Glomerular visceral epithelial cell (primary cell): ENCODE measurements at regions not wholly inside any gene's neighbourhood (a gene's known extent, or its start where the extent isn't known, plus 50 kb on each side); places are given as distances from the start of the nearest gene placed in this dataset.
"Not testable (repeated sequence)": the region's sequence is repeated elsewhere in the genome, so short reads cannot be mapped to it uniquely, and the experiment has no call there.

ENCODE experiments used
- DNase-seq: peaks from one replicate; pipeline ENCODE4 v3.0.0-alpha.2; 2016; ENCODE audit errors: extremely low spot score

DNA sequence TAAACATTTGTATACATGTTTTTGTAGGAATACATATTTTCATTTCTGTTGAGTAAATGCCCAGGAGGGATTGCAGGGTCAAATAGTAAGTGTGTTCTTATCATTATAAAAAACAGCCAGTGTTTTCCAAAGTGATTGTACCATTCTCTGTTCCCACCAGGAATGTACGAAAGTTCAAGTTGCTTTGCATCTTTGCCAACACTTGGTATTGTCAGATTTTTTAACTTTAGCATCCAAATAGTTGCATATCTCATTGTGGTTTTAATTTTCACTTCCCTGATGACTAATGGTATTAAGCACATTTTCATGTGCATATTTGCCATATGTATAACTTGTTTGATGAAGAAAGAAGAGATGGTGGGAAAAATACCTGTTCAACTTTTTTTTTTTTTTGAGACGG lies 213.9 kb downstream of the ZNF365 start:
- no peak for DNase-seq

DNA sequence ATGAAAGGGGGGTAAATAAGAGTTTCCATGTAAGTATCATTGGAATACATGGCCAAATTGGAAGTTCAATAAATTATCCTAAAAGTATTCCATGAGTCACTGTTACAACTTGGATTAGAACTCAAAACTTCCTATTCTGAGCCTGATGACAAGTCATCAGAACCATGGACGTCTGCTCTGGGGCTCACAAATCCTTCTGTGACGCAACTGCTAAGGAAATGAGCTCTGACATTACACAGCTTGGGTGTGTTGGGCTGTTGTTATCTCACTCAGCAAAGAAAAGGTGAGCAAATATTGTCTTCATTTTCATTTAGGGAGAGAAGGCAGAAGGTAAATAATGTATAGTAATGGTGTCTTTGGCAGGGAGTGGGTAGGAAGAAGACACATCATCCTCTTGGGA lies 214.8 kb upstream of the ADO start:
- no peak for DNase-seq

DNA sequence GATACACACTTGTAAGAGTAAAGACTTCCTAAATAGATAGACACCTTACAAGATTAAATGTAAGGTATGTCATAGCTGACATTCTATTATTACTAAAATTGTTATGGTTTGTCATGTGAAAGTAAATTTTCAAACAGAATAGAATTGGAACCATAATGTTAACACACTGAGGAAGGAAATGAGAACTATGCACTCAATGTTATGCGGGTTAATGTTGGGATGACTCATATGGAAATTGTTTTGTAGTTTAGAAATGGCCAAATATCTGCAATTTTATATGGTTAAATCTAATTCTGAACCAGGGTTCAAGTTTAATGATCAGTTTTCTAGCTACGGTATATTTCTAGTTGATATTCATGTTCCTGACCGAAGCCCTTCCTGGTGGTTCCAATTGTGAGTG lies 214.2 kb upstream of the ADO start:
- no peak for DNase-seq

DNA sequence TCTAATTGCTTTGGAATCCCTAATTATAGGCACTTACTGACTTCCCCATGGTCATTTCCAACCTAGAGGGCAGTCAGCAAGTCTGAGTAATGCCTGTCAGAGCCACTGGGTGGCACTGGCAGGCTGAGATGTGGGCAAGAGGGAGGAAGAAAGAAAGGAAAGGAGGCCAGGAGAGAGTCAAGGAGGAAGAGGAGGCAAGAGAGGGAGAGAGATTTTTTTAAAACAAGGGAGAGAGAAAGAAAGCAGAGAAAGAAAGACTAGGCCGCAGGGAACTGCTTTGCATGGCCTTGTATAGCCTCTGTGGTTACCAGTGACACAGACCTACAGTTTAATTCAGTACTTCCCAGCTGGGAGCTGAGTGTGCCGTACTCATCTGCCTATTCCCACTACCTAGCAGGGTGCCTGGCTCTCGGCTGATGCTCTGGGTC lies 210.4 kb upstream of the ADO start:
- peak; percentile 66 for DNase-seq

DNA sequence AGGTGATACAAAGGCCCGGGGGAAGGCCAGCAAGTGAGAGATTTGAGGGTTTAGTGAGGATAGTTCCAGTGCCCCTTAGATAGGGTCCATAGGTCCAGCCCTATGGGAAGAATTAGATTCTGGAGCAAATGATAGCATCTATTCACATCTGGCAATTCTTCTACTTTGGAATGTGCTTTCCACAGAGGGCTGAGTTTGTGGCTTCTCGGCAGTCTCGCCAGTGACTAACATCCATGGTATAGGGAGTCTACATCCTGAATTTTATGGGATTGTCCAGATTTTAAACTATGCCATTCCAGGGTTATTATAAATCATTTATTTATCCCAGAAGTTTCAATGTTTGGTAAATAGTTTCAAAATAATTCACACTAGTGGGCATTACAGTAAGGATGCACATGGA lies 207.3 kb upstream of the ADO start:
- DNase-seq = peak; percentile 42

DNA sequence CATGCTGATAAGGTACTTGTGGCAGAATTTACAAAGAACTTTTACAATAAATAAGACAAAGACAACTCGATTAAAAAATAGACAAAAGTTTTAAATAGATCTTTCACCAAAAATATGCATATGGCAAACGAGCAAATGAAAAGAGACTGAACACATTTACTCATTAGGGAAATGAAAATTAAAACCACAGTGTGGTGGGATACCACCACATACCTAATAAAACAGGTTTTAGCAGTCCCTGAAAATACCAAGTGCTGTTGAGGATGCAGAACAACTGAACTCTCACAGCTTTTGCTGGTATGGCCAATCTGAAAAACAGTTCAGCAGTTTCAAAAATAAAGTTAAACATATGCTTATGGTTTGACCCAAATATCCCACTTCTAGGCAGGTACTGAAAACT lies 205.4 kb upstream of the ADO start:
- DNase-seq = no peak

DNA sequence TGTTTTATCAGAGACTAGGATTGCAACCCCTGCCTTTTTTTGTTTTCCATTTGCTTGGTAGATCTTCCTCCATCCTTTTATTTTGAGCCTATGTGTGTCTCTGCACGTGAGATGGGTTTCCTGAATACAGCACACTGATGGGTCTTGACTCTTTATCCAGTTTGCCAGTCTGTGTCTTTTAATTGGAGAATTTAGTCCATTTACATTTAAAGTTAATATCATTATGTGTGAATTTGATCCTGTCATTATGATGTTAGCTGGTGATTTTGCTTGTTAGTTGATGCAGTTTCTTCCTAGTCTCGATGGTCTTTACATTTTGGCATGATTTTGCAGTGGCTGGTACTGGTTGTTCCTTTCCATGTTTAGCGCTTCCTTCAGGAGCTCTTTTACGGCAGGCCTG lies 198.0 kb upstream of the ADO start:
- DNase-seq = not testable (repeated sequence)

DNA sequence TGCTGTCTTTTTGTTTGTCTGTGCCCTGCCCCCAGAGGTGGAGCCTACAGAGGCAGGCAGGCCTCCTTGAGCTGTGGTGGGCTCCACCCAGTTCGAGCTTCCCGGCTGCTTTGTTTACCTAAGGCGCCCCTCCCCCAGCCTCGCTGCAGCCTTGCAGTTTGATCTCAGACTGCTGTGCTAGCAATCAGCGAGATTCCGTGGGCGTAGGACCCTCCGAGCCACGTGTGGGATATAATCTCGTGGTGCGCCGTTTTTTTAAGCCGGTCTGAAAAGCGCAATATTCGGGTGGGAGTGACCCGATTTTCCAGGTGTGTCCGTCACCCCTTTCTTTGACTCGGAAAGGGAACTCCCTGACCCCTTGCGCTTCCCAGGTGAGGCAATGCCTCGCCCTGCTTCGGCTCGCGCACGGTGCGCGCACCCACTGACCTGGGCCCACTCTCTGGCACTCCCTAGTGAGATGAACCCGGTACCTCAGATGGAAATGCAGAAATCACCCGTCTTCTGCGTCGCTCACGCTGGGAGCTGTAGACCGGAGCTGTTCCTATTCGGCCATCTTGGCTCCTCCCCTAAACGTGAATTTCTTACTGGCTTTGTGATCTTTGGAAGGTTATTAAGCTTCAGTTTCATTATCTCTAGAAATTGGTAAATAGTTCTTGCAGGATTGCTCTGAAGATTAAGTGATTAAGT lies 196.2 kb upstream of the ADO start:
- not testable (repeated sequence) for DNase-seq

DNA sequence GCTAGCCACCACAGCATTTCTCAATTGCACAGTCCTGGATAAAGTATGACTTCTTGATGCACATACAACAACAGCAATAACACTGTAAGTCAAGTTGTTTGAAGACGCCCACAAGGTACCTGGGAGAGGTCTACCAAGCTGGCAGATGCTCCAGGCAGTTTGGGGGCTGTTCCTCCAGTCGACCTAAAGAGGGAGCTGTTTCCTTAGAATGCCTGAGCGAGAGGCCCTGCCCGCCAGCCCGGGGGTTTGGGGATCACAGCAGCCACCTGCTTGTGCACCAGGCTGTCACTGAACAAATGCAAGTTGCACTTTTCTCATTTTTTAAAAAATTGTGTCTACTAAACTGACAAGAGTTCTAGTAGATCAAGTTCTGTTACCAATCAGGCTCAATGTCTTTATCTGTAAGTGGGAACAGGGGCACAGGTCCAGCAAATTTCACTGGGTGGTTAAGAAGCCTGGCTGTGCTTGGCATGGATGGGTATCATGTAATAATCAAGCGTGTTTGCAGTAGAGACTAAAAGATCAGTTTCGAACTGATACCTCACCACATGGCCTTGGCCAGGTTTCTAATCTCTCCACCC lies 193.8 kb upstream of the ADO start:
- DNase-seq = peak; percentile 59

DNA sequence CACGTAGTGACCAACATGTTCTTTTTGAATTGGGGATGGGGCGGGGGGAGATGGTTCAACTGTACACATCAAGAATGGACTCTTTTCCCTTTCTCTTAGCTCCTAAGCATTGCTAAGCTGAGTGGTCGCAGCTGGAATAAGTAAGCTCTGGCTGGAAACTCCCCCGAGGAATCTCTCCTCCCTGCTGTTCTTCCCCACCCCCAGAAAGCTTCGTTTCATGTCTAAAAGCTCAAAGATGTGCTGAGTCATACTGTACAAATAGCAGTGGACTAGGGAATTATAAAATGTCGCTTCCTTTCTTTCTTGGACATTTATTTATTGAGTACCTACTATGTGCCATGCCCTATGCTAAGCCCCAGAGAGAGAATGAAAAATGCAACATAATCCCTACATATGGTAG lies 191.1 kb upstream of the ADO start:
- DNase-seq = no peak

DNA sequence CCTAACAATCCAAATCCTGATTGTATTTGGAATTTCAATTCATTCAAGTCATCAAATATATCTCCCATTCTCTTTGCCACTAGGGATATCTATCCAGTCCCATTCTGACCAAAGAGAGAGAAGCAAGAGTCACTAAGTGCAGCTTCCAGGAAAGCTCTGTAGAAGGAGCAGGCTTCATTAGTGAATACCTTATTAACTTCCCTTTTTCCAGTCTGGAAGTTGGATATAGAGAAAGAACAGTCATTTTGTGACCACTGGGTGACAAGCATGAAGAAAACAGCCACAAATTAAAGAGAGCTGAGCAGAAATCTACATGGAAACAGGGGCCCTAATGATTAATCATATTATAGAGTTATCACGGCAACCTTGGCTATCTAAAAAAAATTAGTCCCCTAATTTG lies 190.7 kb upstream of the ADO start:
- no peak for DNase-seq

DNA sequence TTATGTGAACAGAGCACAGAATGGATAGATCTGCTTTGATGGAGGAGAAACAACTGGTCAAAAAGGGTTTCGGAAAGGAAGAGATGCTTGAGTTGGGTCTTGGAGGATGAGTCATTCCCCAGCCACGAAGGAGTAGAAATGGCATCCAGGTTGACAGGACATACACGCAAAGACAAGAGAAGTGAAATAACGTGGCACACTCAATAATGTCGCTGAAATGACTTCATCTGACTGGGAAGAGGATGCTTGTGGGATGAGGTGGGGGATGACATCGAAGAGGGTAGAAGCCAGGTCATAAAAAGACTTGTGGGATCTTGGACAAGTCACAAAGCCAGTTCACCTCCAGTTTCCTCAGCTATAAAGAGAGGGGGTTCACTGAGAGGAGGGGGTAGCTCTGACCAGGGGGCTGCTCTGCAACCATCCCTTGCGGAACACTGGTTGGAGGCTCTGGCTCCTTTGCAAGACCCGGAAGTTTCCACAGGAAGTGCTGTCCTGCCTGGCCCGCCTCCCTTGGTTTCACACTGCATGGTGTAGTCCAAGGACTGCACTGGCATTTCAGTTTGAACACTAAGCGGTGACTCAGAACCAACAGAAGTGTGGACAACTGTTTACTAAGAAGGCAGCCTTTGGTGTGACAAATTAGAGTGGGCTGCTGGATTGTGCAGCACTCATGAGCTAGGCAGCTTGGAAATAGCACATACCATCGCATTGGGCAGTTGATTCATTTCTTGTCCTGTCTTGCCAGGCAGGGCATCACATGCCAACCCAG lies 189.9 kb upstream of the ADO start:
- no peak for DNase-seq

DNA sequence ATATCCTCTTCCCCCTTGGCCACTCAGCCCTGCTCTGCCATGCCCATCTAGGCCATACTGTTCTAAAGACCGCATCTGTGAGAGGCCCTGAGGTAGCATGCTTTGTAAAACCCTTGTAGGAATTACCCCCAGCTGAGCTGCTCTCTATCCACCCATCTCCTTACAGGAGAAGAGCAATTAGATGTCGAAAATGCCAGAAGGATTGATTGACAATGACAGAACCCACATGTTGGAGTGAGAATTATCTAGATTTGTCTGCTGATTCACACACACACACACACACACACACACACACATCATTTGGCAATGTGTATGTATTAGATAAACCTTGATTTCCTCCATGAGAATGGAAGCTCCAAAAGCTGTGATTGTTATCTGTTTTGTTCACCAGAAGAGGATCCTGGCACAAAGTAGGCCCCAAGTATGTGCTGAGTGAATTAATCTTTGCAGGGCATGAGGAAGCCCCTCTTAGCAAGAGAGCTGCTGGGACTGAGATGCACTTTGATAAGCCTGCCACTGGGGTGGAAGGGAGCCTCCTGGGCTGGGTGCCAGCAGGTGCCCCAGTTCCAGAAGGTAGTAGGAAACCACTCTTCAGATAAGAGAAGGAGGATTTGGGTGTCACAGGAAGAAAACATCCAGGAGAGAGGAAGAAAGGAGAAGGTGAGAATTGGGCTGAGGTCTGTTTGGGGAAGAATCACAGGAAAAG lies 187.5 kb upstream of the ADO start:
- no peak for DNase-seq

DNA sequence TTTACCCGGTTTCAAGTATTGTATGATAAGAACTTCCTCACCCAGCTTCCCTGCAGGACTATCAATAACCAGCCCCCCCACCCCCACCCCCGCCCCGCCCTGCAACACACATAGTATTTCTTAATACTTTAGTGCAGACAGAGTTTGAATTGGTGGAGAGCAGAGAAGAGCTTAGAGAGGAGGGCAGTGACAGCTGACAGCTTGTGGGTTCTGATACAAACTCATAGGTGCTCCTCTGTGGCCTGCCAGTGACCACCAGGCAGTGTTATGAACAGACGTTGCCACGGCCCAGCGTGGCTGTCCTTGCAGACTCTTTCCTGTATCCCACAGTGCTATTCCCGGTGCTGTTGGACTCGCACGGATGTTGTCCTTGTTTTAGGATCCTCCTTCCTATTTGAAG lies 186.9 kb upstream of the ADO start:
- DNase-seq = no peak

DNA sequence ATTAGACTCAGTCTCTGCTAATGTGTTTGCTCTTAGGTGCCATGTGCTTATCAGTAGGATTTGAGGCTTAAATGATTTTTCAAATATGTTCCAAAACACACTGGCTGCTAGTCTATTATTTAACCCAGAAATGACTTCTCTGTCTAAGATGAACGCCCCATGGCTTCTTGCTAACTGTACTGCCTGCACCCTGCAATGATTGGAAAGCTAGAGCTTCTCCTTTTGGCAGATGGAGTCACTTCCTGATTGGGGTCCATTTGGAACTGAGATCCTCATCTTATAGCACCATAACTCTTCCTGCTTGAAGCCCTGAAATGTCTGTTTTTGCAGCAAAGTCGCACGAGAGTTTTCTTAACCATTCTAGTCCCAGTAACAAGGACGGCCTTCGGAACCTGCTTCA lies 186.5 kb upstream of the ADO start:
- no peak for DNase-seq

DNA sequence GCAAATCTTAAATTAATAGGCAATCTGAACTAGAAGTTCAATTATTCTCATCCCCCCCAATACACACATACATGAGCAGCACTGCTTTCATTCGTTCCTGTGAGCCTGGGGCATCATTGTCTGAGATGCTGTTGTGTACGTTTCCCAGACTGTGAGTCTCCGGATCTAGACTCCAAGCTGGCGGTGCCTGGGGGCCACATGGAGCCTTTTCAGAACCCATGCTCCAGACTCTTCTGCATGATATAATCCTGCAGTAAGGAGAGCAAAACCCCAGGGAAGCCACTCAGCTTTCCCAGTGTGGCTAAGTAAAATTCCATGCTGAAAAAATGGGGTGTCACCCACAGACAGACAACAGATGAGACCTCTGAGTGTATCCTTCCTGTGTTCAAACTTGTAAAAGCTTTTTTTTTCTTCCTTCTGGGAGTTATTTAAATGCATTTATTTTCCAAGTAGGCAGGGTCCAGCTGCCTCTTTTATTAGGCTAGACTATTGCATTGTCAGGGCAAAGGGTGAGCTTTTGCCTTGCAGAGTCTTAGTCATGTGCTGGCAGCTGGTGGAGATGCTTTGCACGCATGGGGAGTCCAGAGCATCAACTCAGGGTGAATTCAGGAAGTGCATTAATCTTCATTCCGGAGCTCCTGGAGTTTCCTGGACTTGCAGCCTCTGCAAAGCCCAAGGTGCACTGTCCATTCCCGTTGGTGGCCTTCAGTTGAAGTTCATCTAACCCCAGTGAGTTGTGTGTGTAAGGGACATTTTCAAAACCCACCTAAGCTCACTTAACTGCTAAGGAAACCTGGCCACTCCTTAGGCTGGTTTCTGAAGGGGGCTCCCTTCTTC lies 185.7 kb upstream of the ADO start:
- peak; percentile 67 for DNase-seq

DNA sequence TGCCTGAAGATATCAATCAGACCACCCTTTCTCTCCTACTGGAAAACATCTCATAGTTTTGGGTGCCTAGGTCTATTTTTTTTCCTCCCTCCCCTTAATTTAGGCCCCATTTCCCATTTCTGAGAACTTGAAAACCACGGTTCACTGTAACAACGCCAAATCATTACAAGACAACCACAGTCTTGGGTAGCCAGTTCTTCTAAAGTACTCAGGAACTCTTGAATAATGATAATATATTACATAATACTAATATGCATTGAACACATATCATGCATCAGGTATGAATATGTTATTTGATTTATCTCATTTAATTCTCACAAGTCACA lies 185.1 kb upstream of the ADO start:
- DNase-seq = no peak

DNA sequence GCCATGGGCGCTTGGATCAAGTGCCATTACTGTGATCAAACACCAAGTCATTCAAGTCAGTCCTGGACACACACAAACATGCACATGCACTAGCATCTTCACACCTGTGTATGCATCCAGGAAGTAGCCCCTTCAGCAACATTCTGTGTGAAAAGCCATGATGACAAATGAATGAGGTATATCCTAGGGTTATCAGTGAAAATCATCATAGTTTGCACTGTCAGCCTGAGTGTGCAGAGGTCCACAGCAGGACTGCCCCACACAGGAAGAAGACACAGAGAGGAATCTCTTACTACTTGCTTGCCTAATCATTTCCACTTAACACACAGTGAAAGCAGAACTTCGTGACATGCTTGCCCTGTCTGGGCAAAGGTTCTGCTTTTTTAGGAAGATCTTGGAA lies 184.0 kb upstream of the ADO start:
- DNase-seq = no peak

DNA sequence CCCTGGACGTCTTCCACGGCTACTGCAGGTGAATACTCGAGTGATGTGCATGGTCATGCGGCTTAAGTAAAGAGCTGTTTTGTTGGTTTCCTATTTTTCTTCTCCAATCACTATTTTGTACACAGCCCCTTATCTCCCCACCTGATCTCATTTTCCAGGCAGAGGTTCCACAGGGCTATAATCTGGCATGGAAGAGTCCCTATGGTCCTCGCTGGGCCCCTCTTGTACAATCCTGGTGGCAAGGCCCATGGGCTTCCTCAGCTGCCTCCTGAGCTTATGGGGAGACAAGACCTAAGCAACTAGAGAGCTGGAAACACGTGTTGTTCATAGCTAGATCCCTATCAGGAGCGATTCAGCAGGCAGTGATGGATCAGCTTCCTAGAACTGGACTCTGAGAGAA lies 181.3 kb upstream of the ADO start:
- DNase-seq = no peak

DNA sequence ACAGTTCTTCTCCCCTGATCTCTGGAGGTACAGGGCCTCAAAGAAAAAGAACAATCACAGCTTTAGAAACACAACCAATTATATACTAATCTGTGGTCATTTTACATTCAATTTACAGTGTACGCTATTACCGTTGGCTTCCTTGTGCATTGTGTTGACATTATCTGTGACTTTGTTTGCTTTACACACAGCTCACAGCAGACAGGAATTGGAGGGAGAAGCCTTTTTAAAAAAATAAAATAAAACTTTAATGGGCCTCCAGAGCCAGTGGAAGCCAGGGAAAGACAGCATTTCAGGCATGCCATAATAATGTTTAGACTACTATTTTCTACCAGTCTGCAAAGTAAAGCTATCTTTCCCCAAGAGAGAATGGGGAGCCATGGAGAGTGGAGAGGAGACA lies 179.0 kb upstream of the ADO start:
- no peak for DNase-seq

DNA sequence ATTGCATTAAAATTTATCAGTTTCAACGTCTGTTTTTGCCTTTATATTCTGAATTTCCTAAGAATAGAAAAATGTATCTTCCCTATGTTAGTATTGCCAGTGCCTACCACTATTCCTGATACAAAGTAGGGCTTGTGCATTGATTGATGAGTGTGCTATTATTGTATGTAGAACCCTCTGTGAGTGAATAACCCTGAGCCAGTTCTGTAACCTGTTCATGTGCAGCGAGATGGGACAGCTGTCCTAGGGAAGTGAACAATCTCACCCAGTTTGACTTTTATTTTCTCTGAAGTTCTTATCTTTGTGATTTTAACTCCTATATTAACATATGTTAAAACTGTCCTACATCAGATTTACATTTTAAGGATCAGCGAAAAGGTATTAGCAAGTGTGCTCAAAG lies 178.4 kb upstream of the ADO start:
- no peak for DNase-seq

DNA sequence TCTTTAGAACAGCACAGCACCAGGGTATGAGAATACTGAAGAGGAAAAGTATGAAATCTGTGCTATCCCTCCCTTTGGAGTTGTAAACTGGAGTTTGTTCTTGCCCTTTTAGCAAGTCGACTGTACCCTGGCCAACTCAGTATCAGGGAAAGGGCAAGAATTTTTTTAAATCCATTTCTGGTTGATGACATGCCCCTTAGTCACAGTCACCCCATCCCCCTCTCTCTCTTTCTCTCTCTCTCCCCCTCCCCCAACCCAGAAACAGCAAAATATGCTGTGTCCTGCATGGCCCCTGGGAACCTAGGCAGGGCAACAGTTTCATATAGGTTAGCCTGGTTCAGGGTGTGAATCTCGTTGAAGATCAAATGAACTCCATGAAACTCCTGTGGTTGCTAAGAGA lies 177.7 kb upstream of the ADO start:
- DNase-seq = peak; percentile 28
